ENCODE measurements at regions not wholly inside any gene's neighbourhood (a gene's known extent, or its start where the extent isn't known, plus 50 kb on each side); places are given as distances from the start of the nearest gene placed in this dataset.

DNA sequence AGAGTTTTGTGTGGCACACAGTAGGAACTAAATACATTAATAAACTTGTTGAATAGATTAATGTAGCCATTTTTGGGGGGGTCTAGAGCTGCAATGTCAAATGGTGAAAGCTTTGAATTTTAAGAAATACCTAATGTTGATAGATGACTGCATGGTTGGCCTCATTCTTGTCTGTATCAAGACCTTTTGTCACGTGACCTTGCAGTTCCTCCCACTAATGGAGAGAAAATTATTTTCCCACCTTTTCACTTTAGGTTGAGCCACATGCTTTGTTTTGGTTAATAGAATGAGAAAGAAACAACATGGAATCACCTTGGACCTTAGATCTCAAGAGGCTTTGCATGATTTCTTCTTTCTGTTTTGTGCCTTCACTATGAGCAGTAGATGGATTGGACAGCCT lies 223.6 kb upstream of the DEPDC1 start:
- TF ChIP-seq GATA2 (IDR thresholded peaks at IDR 0.05; ENCODE audit: low read depth, low read length) = no peak
- TF ChIP-seq GATA3 (IDR thresholded peaks at IDR 0.05; ENCODE audit: low read depth, low read length) = no peak
